Neuronal stem cell (in vitro differentiated cells): ENCODE measurements at regions not wholly inside any gene's neighbourhood (a gene's known extent, or its start where the extent isn't known, plus 50 kb on each side); places are given as distances from the start of the nearest gene placed in this dataset.

Experiments
- DNase-seq: peaks from one replicate; pipeline ENCODE4 v3.0.0-alpha.2; 2013; ENCODE audit warnings: low spot score
- H2AFZ ChIP-seq: one replicate; pipeline ENCODE4 v1.6.1; 2013; ENCODE audit warnings: mild to moderate bottlenecking, low read length, inconsistent platforms
- H2AK5ac ChIP-seq: 2 replicates; pipeline ENCODE4 v1.6.1; 2013; ENCODE audit warnings: low read depth, mild to moderate bottlenecking, inconsistent platforms, low read length, moderate library complexity, mixed read lengths
- H2BK120ac ChIP-seq: 2 replicates; pipeline ENCODE4 v1.6.1; 2013; ENCODE audit warnings: low read depth, mild to moderate bottlenecking, inconsistent platforms, low read length, moderate library complexity, mixed read lengths
- H2BK12ac ChIP-seq: one replicate; pipeline ENCODE4 v1.6.1; 2013; ENCODE audit warnings: low read length, inconsistent platforms
- H2BK15ac ChIP-seq: 2 replicates; pipeline ENCODE4 v1.6.1; 2013; ENCODE audit warnings: mild to moderate bottlenecking, low read length, inconsistent platforms, mixed read lengths
- H2BK5ac ChIP-seq: one replicate; pipeline ENCODE4 v1.6.1; 2013; ENCODE audit warnings: inconsistent platforms, mild to moderate bottlenecking, low read length, moderate library complexity
- H3K14ac ChIP-seq: one replicate; pipeline ENCODE4 v1.6.1; 2013; ENCODE audit warnings: low read length, inconsistent platforms
- H3K18ac ChIP-seq: 2 replicates; pipeline ENCODE4 v1.6.1; 2013; ENCODE audit warnings: low read length, inconsistent platforms
- H3K23ac ChIP-seq: 2 replicates; pipeline ENCODE4 v1.6.1; 2013; ENCODE audit warnings: low read depth, mild to moderate bottlenecking, mixed read lengths, low read length, inconsistent platforms; ENCODE audit not compliant: poor library complexity
- H3K27ac ChIP-seq: replicated peaks from 3 replicates; pipeline ENCODE4 v1.5.1; 2013; ENCODE audit warnings: low read length, inconsistent platforms
- H3K27me3 ChIP-seq, 3 experiments: 2 replicates each; pipeline ENCODE4 v1.6.1; 2013; ENCODE audit warnings: low read length in 3 of 3, mild to moderate bottlenecking in 2 of 3, inconsistent platforms in 1 of 3, low read depth in 1 of 3, mixed read lengths in 1 of 3, moderate library complexity in 1 of 3; ENCODE audit not compliant: control insufficient read depth in 3 of 3, insufficient read depth in 3 of 3
- H3K36me3 ChIP-seq, 2 donors: replicated peaks in 1 of 2; 2 replicates each; pipeline ENCODE4 v1.6.1; 2013; ENCODE audit warnings: low read length in 2 of 2; ENCODE audit not compliant: control insufficient read depth in 2 of 2, insufficient read depth in 2 of 2
- H3K4ac ChIP-seq: 2 replicates; pipeline ENCODE4 v1.6.1; 2013; ENCODE audit warnings: inconsistent platforms, mild to moderate bottlenecking, low read length, moderate library complexity
- H3K4me1 ChIP-seq, 2 donors: 1 replicate in 1 of 2; 2 replicates in 1 of 2; pipeline ENCODE4 v1.6.1; 2013; ENCODE audit warnings: low read length in 2 of 2, low read depth in 1 of 2; ENCODE audit not compliant: control insufficient read depth in 2 of 2, insufficient read depth in 1 of 2
- H3K4me2 ChIP-seq: one replicate; pipeline ENCODE4 v1.6.1; 2013; ENCODE audit warnings: mild to moderate bottlenecking, low read length, inconsistent platforms; ENCODE audit not compliant: insufficient read depth, poor library complexity, severe bottlenecking
- H3K4me3 ChIP-seq, 2 donors: 2 replicates each; pipeline ENCODE4 v1.5.1; 2013; ENCODE audit warnings: low read length in 2 of 2, mild to moderate bottlenecking in 2 of 2, inconsistent platforms in 1 of 2, moderate library complexity in 1 of 2
- H3K79me1 ChIP-seq: one replicate; pipeline ENCODE4 v1.6.1; 2013; ENCODE audit warnings: low read depth, mild to moderate bottlenecking, inconsistent platforms, low read length, moderate library complexity
- H3K9ac ChIP-seq: one replicate; pipeline ENCODE4 v1.6.1; 2013; ENCODE audit warnings: mild to moderate bottlenecking, low read depth, low read length, inconsistent platforms; ENCODE audit not compliant: poor library complexity
- H3K9me3 ChIP-seq, 2 donors: replicated peaks in 1 of 2; 2 replicates each; pipeline versions ENCODE3 to v1.6.1; 2013; ENCODE audit warnings: low read length in 2 of 2, mild to moderate bottlenecking in 2 of 2, inconsistent platforms in 1 of 2, low read depth in 1 of 2, mixed read lengths in 1 of 2, moderate library complexity in 1 of 2; ENCODE audit not compliant: control insufficient read depth in 2 of 2, insufficient read depth in 1 of 2
- H4K8ac ChIP-seq: one replicate; pipeline ENCODE4 v1.6.1; 2013; ENCODE audit warnings: low read depth, mild to moderate bottlenecking, inconsistent platforms, low read length, moderate library complexity
- H4K91ac ChIP-seq: one replicate; pipeline ENCODE4 v1.6.1; 2013; ENCODE audit warnings: low read length, low read depth, mild to moderate bottlenecking, inconsistent platforms; ENCODE audit not compliant: poor library complexity
- WGBS, 2 donors: extraction: QIAGEN DNeasy Blood & Tissue Kit; methylation state at CpG; one replicate each; pipeline ENCODE4 v1.1.7; 2013; ENCODE audit warnings: missing lambda C conversion rate in 2 of 2, mixed read lengths in 1 of 2; ENCODE audit not compliant: insufficient read length in 2 of 2, insufficient replicate concordance in 1 of 2; ENCODE audit errors: extremely low coverage in 2 of 2; 5-methylcytosine and 5-hydroxymethylcytosine counted together

GRCh38 chr5:163877865-163878264 is 372.4 kb downstream of the MAT2B start:
- H3K36me3 ChIP-seq, result no peaks in the 10 kb centered on the region

GRCh38 chr5:163878490-163878889 is 373.1 kb downstream of the MAT2B start:
- H3K79me1 ChIP-seq, result no peaks in the 10 kb centered on the region
- WGBS, 2 donors, result no CpG with 5 or more reads among the region's 1 CpG
- no peaks in the 10 kb centered on the region for H3K9me3 ChIP-seq

More at GRCh38 chr5:163877865-163878264, 372.4 kb downstream of the MAT2B start:
- Histone ChIP-seq H3K23ac (no peak overlapping the region), H3K9me3 (no peaks in the 10 kb centered on the region), H3K9ac (no peak overlapping the region), H2BK5ac (no peak overlapping the region), H2AK5ac (no peak overlapping the region), H3K27me3 (no peaks in the 10 kb centered on the region), H3K27ac (no peak overlapping the region), H3K4me1 (no peaks in the 10 kb centered on the region), H2AFZ (no peak overlapping the region), H2BK120ac (no peak overlapping the region), H3K14ac (no peak overlapping the region), H3K4ac (no peak overlapping the region), H3K4me2 (no peak overlapping the region), H3K4me3 (no peak overlapping the region), H3K79me1 (no peaks in the 10 kb centered on the region), H4K8ac (no peak overlapping the region), H4K91ac (no peak overlapping the region), H2BK15ac (no peak overlapping the region), H3K18ac (no peak overlapping the region), H2BK12ac (no peak overlapping the region)
- no CpG with 5 or more reads among the region's 1 CpG for WGBS, 2 donors
- DNase-seq, result no peak

GRCh38 chr5:163880302-163880701 is 374.9 kb downstream of the MAT2B start:
- Histone ChIP-seq H2BK15ac (no peak overlapping the region), H3K18ac (no peak overlapping the region), H3K9ac (no peak overlapping the region), H3K23ac (no peak overlapping the region), H3K36me3 (no peaks in the 10 kb centered on the region), H3K4me3 (no peak overlapping the region), H2AK5ac (no peak overlapping the region), H3K4me2 (no peak overlapping the region), H3K4me1 (peaks cover 0 to 2% of the 10 kb centered on the region in 2 donors), H3K27me3 (no peaks in the 10 kb centered on the region), H4K91ac (no peak overlapping the region), H3K27ac (no peak overlapping the region), H4K8ac (no peak overlapping the region), H3K4ac (no peak overlapping the region), H2BK120ac (no peak overlapping the region), H3K79me1 (no peaks in the 10 kb centered on the region), H3K9me3 (no peaks in the 10 kb centered on the region), H2BK12ac (no peak overlapping the region), H2BK5ac (no peak overlapping the region), H3K14ac (no peak overlapping the region), H2AFZ (no peak overlapping the region)
- WGBS, 2 donors, result no CpG with 5 or more reads among the region's 2 CpGs
- no peak for DNase-seq

More at GRCh38 chr5:163878490-163878889, 373.1 kb downstream of the MAT2B start:
- Histone ChIP-seq H2AK5ac (no peak overlapping the region), H4K8ac (no peak overlapping the region), H3K18ac (no peak overlapping the region), H2BK120ac (no peak overlapping the region), H3K36me3 (no peaks in the 10 kb centered on the region), H2AFZ (no peak overlapping the region), H3K14ac (no peak overlapping the region), H2BK15ac (no peak overlapping the region), H3K4ac (no peak overlapping the region), H3K4me1 (no peaks in the 10 kb centered on the region), H3K23ac (no peak overlapping the region), H3K4me2 (no peak overlapping the region), H3K4me3 (no peak overlapping the region), H2BK12ac (no peak overlapping the region), H4K91ac (no peak overlapping the region), H3K27me3 (no peaks in the 10 kb centered on the region), H3K27ac (no peak overlapping the region), H3K9ac (no peak overlapping the region), H2BK5ac (no peak overlapping the region)
- no peak for DNase-seq

DNA sequence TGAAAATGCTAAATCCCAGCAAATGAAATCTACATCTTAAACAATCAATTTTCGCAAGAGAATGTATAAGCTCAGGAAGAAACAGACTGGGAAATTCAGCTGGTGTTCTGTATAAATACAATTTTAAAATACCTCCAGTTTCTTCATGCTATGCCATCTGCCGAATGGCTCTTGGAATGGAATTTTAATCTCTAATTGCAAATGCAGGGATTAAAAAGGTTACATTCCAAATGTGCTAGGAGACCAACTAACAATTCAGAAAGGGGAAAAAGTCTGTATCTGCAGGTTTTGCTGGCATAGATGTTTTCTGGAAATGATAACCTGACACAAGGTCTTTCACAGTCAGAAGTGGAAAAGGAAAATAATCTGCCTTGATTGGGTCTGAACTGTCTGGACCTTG is 379.7 kb downstream of the MAT2B start:
- H2AFZ ChIP-seq, result no peak overlapping the region
- no peak overlapping the region for H2AK5ac ChIP-seq
- no peak overlapping the region for H4K8ac ChIP-seq
- H3K4me1 ChIP-seq, result peaks cover 3 to 4% of the 10 kb centered on the region in 2 donors
- no peak overlapping the region for H3K4me3 ChIP-seq
- H3K27ac ChIP-seq, result no peak overlapping the region
- no peak overlapping the region for H2BK5ac ChIP-seq
- H2BK120ac ChIP-seq, result no peak overlapping the region
- H3K4me2 ChIP-seq, result no peak overlapping the region
- H3K79me1 ChIP-seq, result no peaks in the 10 kb centered on the region
- H3K27me3 ChIP-seq, result no peaks in the 10 kb centered on the region
- no peaks in the 10 kb centered on the region for H3K36me3 ChIP-seq
- no peak overlapping the region for H2BK12ac ChIP-seq
- DNase-seq, result peak; percentile 5
- no peak overlapping the region for H3K14ac ChIP-seq
- no peak overlapping the region for H3K9ac ChIP-seq
- no peak overlapping the region for H3K18ac ChIP-seq
- H3K4ac ChIP-seq, result no peak overlapping the region
- no peaks in the 10 kb centered on the region for H3K9me3 ChIP-seq
- no peak overlapping the region for H2BK15ac ChIP-seq
- no CpG with 5 or more reads among the region's 2 CpGs for WGBS, 2 donors
- no peak overlapping the region for H3K23ac ChIP-seq
- H4K91ac ChIP-seq, result no peak overlapping the region
